ENCODE measurements at regions not wholly inside any gene's neighbourhood (a gene's known extent, or its start where the extent isn't known, plus 50 kb on each side); places are given as distances from the start of the nearest gene placed in this dataset.

- Histone ChIP-seq H3K4me3 (no peak overlapping the region), H3F3A (replicated peaks; ENCODE audit: low read depth) (no peaks in the 10 kb centered on the region), H3K4me1 (ENCODE audit: insufficient read depth) (no peaks in the 10 kb centered on the region), H3K9me2 (ENCODE audit: insufficient read depth) (no peaks in the 10 kb centered on the region), H2AFZ (no peak overlapping the region), H3K36me3 (ENCODE audit: insufficient read depth) (no peaks in the 10 kb centered on the region), H3K4me2 (no peak overlapping the region), H4K20me1 (replicated peaks; ENCODE audit: insufficient read depth) (no peaks in the 10 kb centered on the region), H3K79me2 (replicated peaks; ENCODE audit: insufficient read depth) (no peaks in the 10 kb centered on the region), H3K27ac (ENCODE audit: low read depth) (no peak overlapping the region), H3K27me3 (ENCODE audit: insufficient read depth) (no peaks in the 10 kb centered on the region)
- Mint-ChIP-seq H3K4me3 (no peak overlapping the region), H3K4me1 (peaks cover 3% of the 10 kb centered on the region; the same call in 1 of the 3 replicates), H3K27ac (no peak overlapping the region), H3K9me3 (no peaks in the 10 kb centered on the region), H3K27me3 (ENCODE audit: insufficient read depth, low read depth, poor library complexity) (peaks cover 8% of the 10 kb centered on the region), H3K36me3 (ENCODE audit: low read depth) (no peaks in the 10 kb centered on the region)
- TF ChIP-seq ZNF114 (CRISPR knock-in tag; IDR thresholded peaks at IDR 0.05), result no peak
- no peak for TF ChIP-seq ZNF462 (CRISPR knock-in tag; IDR thresholded peaks at IDR 0.05)
- no peak for TF ChIP-seq NANOG (IDR thresholded peaks at IDR 0.05; ENCODE audit: borderline replicate concordance)
- TF ChIP-seq ETS1 (IDR thresholded peaks at IDR 0.05), result no peak
- ATAC-seq, result no peak
- no peak for DNase-seq (ENCODE audit: low spot score)
These were observed 69.3 kb downstream of the SOWAHC start for GRCh38 chr2:109683452-109683851.

GRCh38 chr2:109685453-109685852 is 71.3 kb downstream of the SOWAHC start:
- no peak overlapping the region for H3K27ac Mint-ChIP-seq
- no peak overlapping the region for H3K4me3 Mint-ChIP-seq
- H3K27me3 Mint-ChIP-seq (ENCODE audit: insufficient read depth, low read depth, poor library complexity), result peaks cover 8% of the 10 kb centered on the region
- no peak overlapping the region for H3K4me2 ChIP-seq
- no peaks in the 10 kb centered on the region for H3K79me2 ChIP-seq (replicated peaks; ENCODE audit: insufficient read depth)
- no peaks in the 10 kb centered on the region for H3K36me3 Mint-ChIP-seq (ENCODE audit: low read depth)
- H4K20me1 ChIP-seq (replicated peaks; ENCODE audit: insufficient read depth), result no peaks in the 10 kb centered on the region
- H3K4me1 ChIP-seq (ENCODE audit: insufficient read depth), result no peaks in the 10 kb centered on the region
- no peak overlapping the region for H3K27ac ChIP-seq (ENCODE audit: low read depth)
- no peaks in the 10 kb centered on the region for H3K36me3 ChIP-seq (ENCODE audit: insufficient read depth)
- H3F3A ChIP-seq (replicated peaks; ENCODE audit: low read depth), result no peaks in the 10 kb centered on the region
- no peak overlapping the region for H3K4me3 ChIP-seq
- peaks cover 4% of the 10 kb centered on the region; the same call in 2 of the 3 replicates for H3K4me1 Mint-ChIP-seq
- H3K27me3 ChIP-seq (ENCODE audit: insufficient read depth), result no peaks in the 10 kb centered on the region
- ATAC-seq (no peak), DNase-seq (ENCODE audit: low spot score) (no peak)
- H3K9me2 ChIP-seq (ENCODE audit: insufficient read depth), result no peaks in the 10 kb centered on the region
- no peak overlapping the region for H2AFZ ChIP-seq
- H3K9me3 Mint-ChIP-seq, result no peaks in the 10 kb centered on the region
- no peak for TF ChIP-seq CREB1 (CRISPR knock-in tag; IDR thresholded peaks at IDR 0.05; ENCODE audit: low read depth)
- no peak for TF ChIP-seq EZH2phosphoT487 (IDR thresholded peaks at IDR 0.05; ENCODE audit: unreplicated experiment)
- no peak for TF ChIP-seq EZH2 (IDR thresholded peaks at IDR 0.05; ENCODE audit: low read depth, unreplicated experiment)
- TF ChIP-seq JUNB (IDR thresholded peaks at IDR 0.05; ENCODE audit: unreplicated experiment), result no peak
- no peak for TF ChIP-seq NANOG (IDR thresholded peaks at IDR 0.05; ENCODE audit: borderline replicate concordance)
